GM12878 (cell line): ENCODE measurements at regions not wholly inside any gene's neighbourhood (a gene's known extent, or its start where the extent isn't known, plus 50 kb on each side); places are given as distances from the start of the nearest gene placed in this dataset.

Source experiments
- BRCA1 ChIP-seq: IDR thresholded peaks from 2 replicates; pipeline ENCODE4 v1.6.1; 2011; ENCODE audit warnings: low read depth, low read length, improper control_type of control experiment
- FOS ChIP-seq: IDR thresholded peaks from 3 replicates; pipeline ENCODE4 v1.6.1; 2011; ENCODE audit warnings: borderline replicate concordance; ENCODE audit not compliant: insufficient read length; ENCODE audit errors: extremely low read depth
- GATAD2B ChIP-seq: fragments of 450-650 bp; conservative IDR thresholded peaks from 2 replicates; pipeline ENCODE4 v1.6.1; 2017; ENCODE audit warnings: low read depth, mild to moderate bottlenecking, moderate library complexity
- SMC3 ChIP-seq: IDR thresholded peaks from 2 replicates; pipeline ENCODE4 v1.6.1; 2011; ENCODE audit warnings: low read length, improper control_type of control experiment, borderline replicate concordance
- SUZ12 ChIP-seq: fragments of 200-600 bp; sonication (generic); IDR thresholded peaks from one replicate; pipeline ENCODE4 v1.6.1; 2018; ENCODE audit warnings: antibody characterized with exemption, mild to moderate bottlenecking; ENCODE audit not compliant: unreplicated experiment
- TF ChIP-seq, protein P1 (sequence below): fragments of 450-650 bp; formaldehyde crosslinking; IDR thresholded peaks from 2 replicates; pipeline ENCODE4 v1.5.0; 2022; ENCODE audit warnings: mild to moderate bottlenecking, missing genetic modification characterization

DNA sequence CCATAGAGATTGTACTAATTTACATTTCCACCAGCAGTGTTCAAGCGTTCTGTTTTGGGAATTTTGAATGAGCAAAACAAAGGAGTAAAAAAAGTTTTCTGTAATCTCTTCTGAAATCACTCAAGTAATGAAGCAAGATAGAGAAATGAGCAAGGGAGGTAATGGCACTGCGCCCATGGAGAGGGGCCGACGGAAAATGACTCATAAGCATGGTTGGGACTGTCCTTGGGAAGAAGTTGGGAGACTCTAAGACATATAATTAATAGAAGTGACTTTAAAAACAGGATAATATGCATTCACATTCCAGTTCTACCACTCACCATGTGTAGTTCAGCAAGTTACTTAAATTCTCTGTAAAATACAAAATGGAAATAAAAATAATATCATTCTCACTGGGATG is 62.5 kb upstream of the C5orf46 start:
- TF ChIP-seq, protein P1, sequence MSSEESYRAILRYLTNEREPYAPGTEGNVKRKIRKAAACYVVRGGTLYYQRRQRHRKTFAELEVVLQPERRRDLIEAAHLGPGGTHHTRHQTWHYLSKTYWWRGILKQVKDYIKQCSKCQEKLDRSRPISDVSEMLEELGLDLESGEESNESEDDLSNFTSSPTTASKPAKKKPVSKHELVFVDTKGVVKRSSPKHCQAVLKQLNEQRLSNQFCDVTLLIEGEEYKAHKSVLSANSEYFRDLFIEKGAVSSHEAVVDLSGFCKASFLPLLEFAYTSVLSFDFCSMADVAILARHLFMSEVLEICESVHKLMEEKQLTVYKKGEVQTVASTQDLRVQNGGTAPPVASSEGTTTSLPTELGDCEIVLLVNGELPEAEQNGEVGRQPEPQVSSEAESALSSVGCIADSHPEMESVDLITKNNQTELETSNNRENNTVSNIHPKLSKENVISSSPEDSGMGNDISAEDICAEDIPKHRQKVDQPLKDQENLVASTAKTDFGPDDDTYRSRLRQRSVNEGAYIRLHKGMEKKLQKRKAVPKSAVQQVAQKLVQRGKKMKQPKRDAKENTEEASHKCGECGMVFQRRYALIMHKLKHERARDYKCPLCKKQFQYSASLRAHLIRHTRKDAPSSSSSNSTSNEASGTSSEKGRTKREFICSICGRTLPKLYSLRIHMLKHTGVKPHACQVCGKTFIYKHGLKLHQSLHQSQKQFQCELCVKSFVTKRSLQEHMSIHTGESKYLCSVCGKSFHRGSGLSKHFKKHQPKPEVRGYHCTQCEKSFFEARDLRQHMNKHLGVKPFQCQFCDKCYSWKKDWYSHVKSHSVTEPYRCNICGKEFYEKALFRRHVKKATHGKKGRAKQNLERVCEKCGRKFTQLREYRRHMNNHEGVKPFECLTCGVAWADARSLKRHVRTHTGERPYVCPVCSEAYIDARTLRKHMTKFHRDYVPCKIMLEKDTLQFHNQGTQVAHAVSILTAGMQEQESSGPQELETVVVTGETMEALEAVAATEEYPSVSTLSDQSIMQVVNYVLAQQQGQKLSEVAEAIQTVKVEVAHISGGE (CRISPR knock-in tag) = no peak
- TF ChIP-seq BRCA1 (no peak), FOS (no peak), SMC3 (no peak), SUZ12 (no peak), GATAD2B (no peak)
